HepG2 (cell line): ENCODE measurements at regions not wholly inside any gene's neighbourhood (a gene's known extent, or its start where the extent isn't known, plus 50 kb on each side); places are given as distances from the start of the nearest gene placed in this dataset.

Source experiments
- CTCF ChIP-seq: sonication (generic); formaldehyde crosslinking; IDR thresholded peaks from 2 replicates; pipeline ENCODE4 v1.5.0; 2020; ENCODE audit warnings: mild to moderate bottlenecking, missing genetic modification reagents, moderate library complexity
- DMTF1 ChIP-seq: sonication (generic); formaldehyde crosslinking; IDR thresholded peaks from 2 replicates; pipeline ENCODE4 v1.4.0; 2020; ENCODE audit warnings: mild to moderate bottlenecking, missing genetic modification reagents
- KDM5A ChIP-seq: fragments of 200-600 bp; sonication (generic); IDR thresholded peaks from 2 replicates; pipeline ENCODE4 v1.7.0; 2018; ENCODE audit warnings: antibody characterized with exemption, mild to moderate bottlenecking, low read length, borderline replicate concordance
- LRRFIP1 ChIP-seq: sonication (generic); formaldehyde crosslinking; conservative IDR thresholded peaks from 2 replicates; pipeline ENCODE4 v1.4.0; 2020; ENCODE audit warnings: missing genetic modification reagents
- NFE2 ChIP-seq: sonication (generic); formaldehyde crosslinking; IDR thresholded peaks from 2 replicates; pipeline ENCODE4 v1.4.0; 2020; ENCODE audit warnings: missing genetic modification reagents
- NR2F6 ChIP-seq, 2 experiments: IDR thresholded peaks; 2 replicates each; pipeline ENCODE4 v1.6.1; 2016; ENCODE audit warnings: antibody characterized with exemption in 1 of 2, mild to moderate bottlenecking in 1 of 2
- PRDM10 ChIP-seq: sonication (generic); formaldehyde crosslinking; IDR thresholded peaks from 2 replicates; pipeline ENCODE4 v1.4.0; 2020; ENCODE audit warnings: low read depth, missing genetic modification reagents
- SCMH1 ChIP-seq: sonication (generic); formaldehyde crosslinking; IDR thresholded peaks from 2 replicates; pipeline ENCODE4 v1.9.0; 2021; ENCODE audit warnings: missing genetic modification reagents, mild to moderate bottlenecking, borderline replicate concordance
- ZBTB39 ChIP-seq: sonication (generic); formaldehyde crosslinking; IDR thresholded peaks from 2 replicates; pipeline ENCODE4 v1.5.0; 2020; ENCODE audit warnings: missing genetic modification reagents
- ZNF546 ChIP-seq: sonication (generic); formaldehyde crosslinking; conservative IDR thresholded peaks from 2 replicates; pipeline ENCODE4 v1.8.1; 2023; ENCODE audit warnings: mild to moderate bottlenecking, missing genetic modification reagents
- ZSCAN5A ChIP-seq: sonication (generic); formaldehyde crosslinking; IDR thresholded peaks from 2 replicates; pipeline ENCODE4 v1.8.0; 2022; ENCODE audit warnings: mild to moderate bottlenecking, missing genetic modification reagents, borderline replicate concordance

GRCh38 chr11:91932151-91932821 lies 292.3 kb upstream of the FAT3 start (continued):
- TF ChIP-seq ZBTB39 (no peak), DMTF1 (CRISPR knock-in tag) (no peak), LRRFIP1 (CRISPR knock-in tag) (no peak), NR2F6 (IDR thresholded peaks at IDR 0.05) (no peak), NR2F6 (CRISPR knock-in tag; IDR thresholded peaks at IDR 0.05) (no peak), CTCF (CRISPR knock-in tag) (no peak), NFE2 (CRISPR knock-in tag) (no peak), ZSCAN5A (CRISPR knock-in tag) (no peak), PRDM10 (CRISPR knock-in tag) (no peak), ZNF546 (CRISPR knock-in tag) (no peak), SCMH1 (CRISPR knock-in tag) (no peak), KDM5A (no peak)
- TF ChIP-seq, all 625 proteins: peak for 0
